Astrocyte (in vitro differentiated cells and primary cell): ENCODE measurements at regions not wholly inside any gene's neighbourhood (a gene's known extent, or its start where the extent isn't known, plus 50 kb on each side); places are given as distances from the start of the nearest gene placed in this dataset.

ENCODE experiments used
- EZH2 ChIP-seq: IDR thresholded peaks from 2 replicates; pipeline ENCODE4 v1.6.1; 2012; ENCODE audit warnings: mild to moderate bottlenecking, low read length, inconsistent platforms; ENCODE audit not compliant: insufficient read depth
- TF ChIP-seq, protein P1 (sequence below): IDR thresholded peaks from 2 replicates; pipeline ENCODE4 v1.5.1; 2011; ENCODE audit warnings: low read depth, mild to moderate bottlenecking, inconsistent platforms, low read length, moderate library complexity; ENCODE audit not compliant: insufficient read depth

DNA sequence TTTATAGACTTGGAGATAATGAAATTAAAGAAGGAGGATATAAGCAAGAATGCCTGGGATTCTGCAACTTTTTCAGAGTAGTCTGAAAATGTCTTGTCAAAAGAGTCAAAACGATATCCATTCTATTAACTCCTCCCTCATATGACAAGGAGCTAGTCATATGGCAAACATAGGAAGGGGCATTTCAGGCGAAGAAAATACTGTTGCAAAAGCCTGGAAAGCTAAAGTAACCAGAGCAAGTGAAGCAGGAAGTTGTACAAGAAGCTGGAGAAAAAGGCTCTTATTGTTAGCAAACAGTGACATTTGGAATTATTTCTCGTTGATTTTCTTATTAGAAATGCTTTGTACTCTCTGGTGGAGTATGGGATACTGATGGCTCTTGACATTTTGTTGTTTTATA, 94.0 kb upstream of the PTPRD start:
- TF ChIP-seq, protein P1, sequence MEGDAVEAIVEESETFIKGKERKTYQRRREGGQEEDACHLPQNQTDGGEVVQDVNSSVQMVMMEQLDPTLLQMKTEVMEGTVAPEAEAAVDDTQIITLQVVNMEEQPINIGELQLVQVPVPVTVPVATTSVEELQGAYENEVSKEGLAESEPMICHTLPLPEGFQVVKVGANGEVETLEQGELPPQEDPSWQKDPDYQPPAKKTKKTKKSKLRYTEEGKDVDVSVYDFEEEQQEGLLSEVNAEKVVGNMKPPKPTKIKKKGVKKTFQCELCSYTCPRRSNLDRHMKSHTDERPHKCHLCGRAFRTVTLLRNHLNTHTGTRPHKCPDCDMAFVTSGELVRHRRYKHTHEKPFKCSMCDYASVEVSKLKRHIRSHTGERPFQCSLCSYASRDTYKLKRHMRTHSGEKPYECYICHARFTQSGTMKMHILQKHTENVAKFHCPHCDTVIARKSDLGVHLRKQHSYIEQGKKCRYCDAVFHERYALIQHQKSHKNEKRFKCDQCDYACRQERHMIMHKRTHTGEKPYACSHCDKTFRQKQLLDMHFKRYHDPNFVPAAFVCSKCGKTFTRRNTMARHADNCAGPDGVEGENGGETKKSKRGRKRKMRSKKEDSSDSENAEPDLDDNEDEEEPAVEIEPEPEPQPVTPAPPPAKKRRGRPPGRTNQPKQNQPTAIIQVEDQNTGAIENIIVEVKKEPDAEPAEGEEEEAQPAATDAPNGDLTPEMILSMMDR = no peak
- TF ChIP-seq EZH2 = no peak
